ENCODE measurements at regions not wholly inside any gene's neighbourhood (a gene's known extent, or its start where the extent isn't known, plus 50 kb on each side); places are given as distances from the start of the nearest gene placed in this dataset.
A peak's percentile ranks its signal among the peaks of the same experiment; 100 is the strongest.
"Not testable (repeated sequence)": the region's sequence is repeated elsewhere in the genome, so short reads cannot be mapped to it uniquely, and the experiment has no call there.

- no peak for DNase-seq (ENCODE audit: low read depth)
- H3K4me3 ChIP-seq (ENCODE audit: control insufficient read depth, low read depth, low read length), result no peak overlapping the region
- TF ChIP-seq CTCF (conservative IDR thresholded peaks at IDR 0.05; ENCODE audit: control insufficient read depth, insufficient read depth, low read depth, low read length), result no peak
These were observed 127.7 kb downstream of the ASB7 start for GRCh38 chr15:100730129-100730528.

- no peak overlapping the region for H3K4me3 ChIP-seq (ENCODE audit: control insufficient read depth, low read depth, low read length)
- no peak for DNase-seq (ENCODE audit: low read depth)
- no peak for TF ChIP-seq CTCF (conservative IDR thresholded peaks at IDR 0.05; ENCODE audit: control insufficient read depth, insufficient read depth, low read depth, low read length)
These were observed 128.4 kb downstream of the ASB7 start for GRCh38 chr15:100730655-100731266.

GRCh38 chr15:100731267-100732152, 129.1 kb downstream of the ASB7 start:
- TF ChIP-seq CTCF (conservative IDR thresholded peaks at IDR 0.05; ENCODE audit: control insufficient read depth, insufficient read depth, low read depth, low read length), result no peak
- DNase-seq (ENCODE audit: low read depth), result peak; percentile 43
- no peak overlapping the region for H3K4me3 ChIP-seq (ENCODE audit: control insufficient read depth, low read depth, low read length)

GRCh38 chr15:100732211-100733055, 130.0 kb downstream of the ASB7 start:
- no peak for DNase-seq (ENCODE audit: low read depth)
- H3K4me3 ChIP-seq (ENCODE audit: control insufficient read depth, low read depth, low read length), result no peak overlapping the region
- no peak for TF ChIP-seq CTCF (conservative IDR thresholded peaks at IDR 0.05; ENCODE audit: control insufficient read depth, insufficient read depth, low read depth, low read length)

GRCh38 chr15:100733101-100733842, 130.9 kb downstream of the ASB7 start:
- no peak overlapping the region for H3K4me3 ChIP-seq (ENCODE audit: control insufficient read depth, low read depth, low read length)
- peak; percentile 47 for DNase-seq (ENCODE audit: low read depth)
- no peak for TF ChIP-seq CTCF (conservative IDR thresholded peaks at IDR 0.05; ENCODE audit: control insufficient read depth, insufficient read depth, low read depth, low read length)

GRCh38 chr15:100733843-100734185, 131.4 kb downstream of the ASB7 start:
- H3K4me3 ChIP-seq (ENCODE audit: control insufficient read depth, low read depth, low read length), result not testable (repeated sequence)
- DNase-seq (ENCODE audit: low read depth), result peak; percentile 60

Measured in fibroblast of mammary gland (primary cell).